GM21526 (cell line): ENCODE measurements at regions not wholly inside any gene's neighbourhood (a gene's known extent, or its start where the extent isn't known, plus 50 kb on each side); places are given as distances from the start of the nearest gene placed in this dataset.

Experiments
- ATAC-seq: cut with Tn5 transposase; IDR thresholded peaks from one replicate; pipeline ENCODE4 v1.9.1; 2021; ENCODE audit warnings: moderate library complexity; ENCODE audit not compliant: unreplicated experiment, low FRiP score

- no peak for ATAC-seq
These were observed 221.2 kb downstream of the TMEM167A start for GRCh38 chr5:82855893-82856550.

- no peak for ATAC-seq
These were observed 222.2 kb downstream of the TMEM167A start for GRCh38 chr5:82854956-82855355.

GRCh38 chr5:82851471-82851870, 225.7 kb downstream of the TMEM167A start:
- ATAC-seq, result no peak

GRCh38 chr5:82850393-82850792, 226.8 kb downstream of the TMEM167A start:
- no peak for ATAC-seq

GRCh38 chr5:82849885-82850284, 227.3 kb downstream of the TMEM167A start:
- ATAC-seq, result no peak

GRCh38 chr5:82847562-82847961, 229.6 kb downstream of the TMEM167A start:
- ATAC-seq, result no peak

- no peak for ATAC-seq
These were observed 237.3 kb downstream of the TMEM167A start for GRCh38 chr5:82839881-82840280.

- no peak for ATAC-seq
These were observed 241.7 kb downstream of the TMEM167A start for GRCh38 chr5:82835488-82835887.

- ATAC-seq, result no peak
These were observed 243.0 kb downstream of the TMEM167A start for GRCh38 chr5:82834151-82834550.

GRCh38 chr5:82833277-82833676, 243.9 kb downstream of the TMEM167A start:
- ATAC-seq, result no peak

GRCh38 chr5:82832445-82832844, 244.7 kb downstream of the TMEM167A start:
- ATAC-seq, result no peak

- ATAC-seq, result no peak
These were observed 249.0 kb downstream of the TMEM167A start for GRCh38 chr5:82828211-82828610.

- ATAC-seq, result no peak
These were observed 249.5 kb downstream of the TMEM167A start for GRCh38 chr5:82827651-82828050.

GRCh38 chr5:82822634-82822927, 254.6 kb downstream of the TMEM167A start:
- ATAC-seq, result no peak

GRCh38 chr5:82821846-82822633, 255.2 kb downstream of the TMEM167A start:
- ATAC-seq, result no peak

GRCh38 chr5:82820961-82821845, 256.0 kb downstream of the TMEM167A start:
- peak; percentile 87 for ATAC-seq

GRCh38 chr5:82820188-82820587, 257.0 kb downstream of the TMEM167A start:
- peak; percentile 3 for ATAC-seq

- ATAC-seq, result no peak
These were observed 259.1 kb downstream of the TMEM167A start for GRCh38 chr5:82817897-82818676.

GRCh38 chr5:82816926-82817325, 260.3 kb downstream of the TMEM167A start:
- ATAC-seq, result no peak

GRCh38 chr5:82815871-82816270, 261.3 kb downstream of the TMEM167A start:
- ATAC-seq, result no peak

GRCh38 chr5:82813861-82814260, 263.3 kb downstream of the TMEM167A start:
- ATAC-seq, result no peak
